Activated CD4-positive, alpha-beta T cell treated with anti-CD3 and anti-CD28 coated beads, Interleukin-2, Interleukin-6, amounts not matched to agents 100 ng/mL and 50 ng/mL, durations not matched to agents 16 hours and 8 hours (primary cell): ENCODE measurements at regions not wholly inside any gene's neighbourhood (a gene's known extent, or its start where the extent isn't known, plus 50 kb on each side); places are given as distances from the start of the nearest gene placed in this dataset.
"Not testable (repeated sequence)": the region's sequence is repeated elsewhere in the genome, so short reads cannot be mapped to it uniquely, and the experiment has no call there.

ENCODE experiments used
- DNase-seq: peaks from one replicate; pipeline ENCODE4 v3.0.0-alpha.2; 2020

DNA sequence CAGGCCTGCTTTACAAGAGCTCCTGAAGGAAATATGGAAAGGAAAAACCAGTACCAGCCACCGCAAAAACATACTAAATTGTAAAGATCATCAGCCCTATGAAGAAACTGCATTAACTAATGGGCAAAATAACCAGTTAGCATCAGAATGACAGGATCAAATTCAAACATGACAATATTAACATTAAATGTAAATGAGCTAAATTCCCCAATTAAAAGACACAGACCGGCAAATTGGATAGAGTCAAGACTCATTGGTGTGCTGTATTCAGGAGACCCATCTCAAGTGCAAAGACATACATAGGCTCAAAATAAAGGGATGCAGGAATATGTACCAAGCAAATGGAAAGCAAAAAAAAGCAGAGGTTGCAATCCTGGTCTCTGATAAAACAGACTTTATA lies 408.7 kb upstream of the RAB6C start:
- not testable (repeated sequence) for DNase-seq

DNA sequence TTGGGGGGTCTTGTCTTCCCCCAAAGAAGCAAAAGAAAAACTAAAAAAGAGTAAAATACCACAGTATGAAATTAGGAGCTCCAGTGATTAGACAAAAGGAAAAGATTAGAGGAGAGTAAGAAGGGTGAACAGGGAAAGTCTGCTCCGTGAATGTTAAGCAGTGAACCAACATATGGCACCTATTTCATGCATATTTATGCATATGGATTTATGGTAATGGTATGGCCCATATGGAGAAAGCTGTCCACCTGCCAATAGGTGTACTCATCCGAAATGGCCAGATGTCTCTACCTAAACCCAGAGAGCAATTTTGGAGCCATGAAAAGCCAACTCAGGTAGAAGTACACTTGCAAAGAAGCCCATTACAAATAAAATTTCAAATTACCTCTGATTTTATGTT lies 404.0 kb upstream of the RAB6C start:
- no peak for DNase-seq

DNA sequence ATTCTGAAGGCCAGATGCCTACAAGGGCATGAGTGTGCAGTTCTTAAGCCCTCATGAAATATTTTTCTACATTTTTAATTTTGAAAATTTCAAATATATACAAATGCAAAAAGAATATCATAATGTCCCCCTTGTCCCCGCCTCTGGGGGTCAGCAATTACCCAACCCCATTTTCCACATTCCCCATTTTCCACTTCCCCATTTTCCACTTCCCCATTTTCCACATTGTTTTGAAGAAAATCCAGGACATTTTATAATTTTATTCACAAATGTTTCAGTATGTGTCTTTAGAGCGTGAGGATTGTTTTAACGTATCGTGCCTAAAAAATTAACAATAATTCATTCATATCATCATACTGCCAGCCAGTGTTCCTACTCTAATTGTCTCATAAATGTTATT lies 403.6 kb upstream of the RAB6C start:
- DNase-seq: no peak

DNA sequence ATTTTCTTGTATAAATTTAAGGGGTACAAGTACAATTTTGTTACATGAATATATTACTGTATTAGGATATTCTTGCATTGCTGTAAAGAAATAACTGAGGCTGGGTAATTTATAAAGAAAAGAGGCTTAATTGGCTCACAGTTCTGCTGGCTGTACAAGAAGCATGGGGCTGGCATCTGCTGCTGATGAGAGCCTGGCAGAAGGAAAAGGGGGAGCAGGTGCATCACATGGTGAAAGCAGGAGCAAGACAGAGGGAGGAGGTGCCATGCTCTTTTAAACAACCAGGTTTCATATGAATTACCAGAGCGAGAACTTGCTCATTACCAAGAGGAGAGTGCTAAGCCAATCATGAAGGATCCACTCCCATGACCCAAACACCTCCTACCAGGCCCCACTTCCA lies 399.5 kb upstream of the RAB6C start:
- DNase-seq: no peak

DNA sequence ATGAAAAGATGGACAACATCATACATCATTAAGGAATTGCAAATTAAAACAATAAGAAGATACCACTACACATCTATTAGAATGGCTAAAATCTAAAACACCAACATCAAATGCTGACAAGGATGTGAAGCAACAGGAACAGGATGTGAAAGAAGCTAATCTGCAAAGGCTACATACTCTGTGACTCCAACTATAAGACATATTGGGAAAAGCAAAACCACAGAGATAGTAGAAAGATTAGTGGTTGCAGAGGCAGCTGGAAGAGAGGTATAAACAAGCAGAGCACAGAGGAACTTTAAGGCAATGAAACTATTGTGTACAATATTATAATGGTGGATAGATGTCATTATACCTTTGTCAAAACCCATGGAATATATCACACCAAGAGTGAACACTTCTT lies 393.7 kb upstream of the RAB6C start:
- no peak for DNase-seq

DNA sequence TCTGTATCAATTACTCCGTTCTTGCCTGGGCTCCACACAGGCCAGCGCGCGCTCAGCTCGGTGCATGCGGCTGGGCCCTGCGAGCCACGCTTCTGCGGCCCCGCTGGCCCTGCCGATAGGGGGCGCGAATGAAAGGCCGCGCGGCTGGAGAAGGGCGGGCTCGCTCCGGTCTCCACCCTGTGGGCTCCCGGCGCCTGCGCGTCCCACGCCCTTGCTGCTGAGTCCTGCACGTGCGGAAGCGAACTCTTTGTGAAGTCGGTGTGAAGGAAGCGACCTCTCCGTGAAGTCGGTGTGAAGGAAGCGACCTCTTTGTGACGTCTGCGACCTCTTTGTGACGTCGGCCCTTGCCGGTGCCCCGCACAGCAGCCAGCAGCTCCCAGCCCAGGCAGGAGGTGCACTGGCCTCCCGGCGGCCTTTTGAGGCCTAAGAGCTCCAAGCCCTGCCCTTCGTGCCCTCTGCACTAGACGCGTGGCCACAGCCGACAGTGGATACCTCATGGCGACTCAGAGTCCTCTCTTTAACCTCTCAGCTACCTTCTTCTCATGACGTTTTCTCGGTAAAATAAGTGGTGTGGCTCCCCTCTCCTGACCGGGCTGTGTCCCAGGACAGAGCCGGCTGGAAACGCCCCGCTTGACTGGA lies 391.9 kb upstream of the RAB6C start:
- DNase-seq: no peak

DNA sequence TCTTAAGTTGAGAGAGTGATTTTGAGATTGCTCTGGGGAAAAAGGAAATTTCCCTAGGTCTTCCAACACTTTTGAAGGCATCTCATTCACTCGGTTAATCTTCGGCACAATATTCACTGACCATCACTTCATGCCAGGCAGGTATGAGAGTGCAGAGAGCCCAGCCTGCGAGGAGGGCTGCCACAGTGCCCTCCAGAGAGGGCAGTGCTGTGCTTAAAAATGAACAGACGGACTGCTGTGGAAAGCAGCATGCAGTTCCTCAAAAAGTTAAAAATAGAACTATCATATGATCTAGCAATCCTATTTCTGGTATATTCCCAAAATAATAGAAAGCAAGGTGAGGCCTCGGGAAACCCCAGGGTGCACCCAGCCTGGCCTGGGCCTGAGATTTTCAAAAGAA lies 374.9 kb upstream of the RAB6C start:
- no peak for DNase-seq

DNA sequence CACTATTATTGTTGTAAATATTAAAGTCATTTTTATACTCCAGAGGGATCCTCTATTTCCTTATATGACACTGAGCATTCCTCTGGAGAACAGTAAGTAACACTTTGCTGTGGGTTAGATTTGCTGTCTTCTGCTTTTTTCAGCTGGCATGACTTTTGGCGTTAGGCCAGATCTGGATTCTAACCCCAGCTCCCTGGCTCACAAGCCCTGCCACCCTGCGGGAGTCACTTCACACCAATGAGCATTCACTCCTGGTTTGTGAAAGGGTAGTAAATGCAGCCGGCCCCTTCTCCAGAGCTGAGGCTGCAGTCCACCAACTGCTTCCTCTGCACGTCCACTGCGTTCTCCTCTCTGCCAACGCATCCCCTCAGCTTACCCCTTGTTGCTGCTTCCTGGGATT lies 373.8 kb upstream of the RAB6C start:
- no peak for DNase-seq

DNA sequence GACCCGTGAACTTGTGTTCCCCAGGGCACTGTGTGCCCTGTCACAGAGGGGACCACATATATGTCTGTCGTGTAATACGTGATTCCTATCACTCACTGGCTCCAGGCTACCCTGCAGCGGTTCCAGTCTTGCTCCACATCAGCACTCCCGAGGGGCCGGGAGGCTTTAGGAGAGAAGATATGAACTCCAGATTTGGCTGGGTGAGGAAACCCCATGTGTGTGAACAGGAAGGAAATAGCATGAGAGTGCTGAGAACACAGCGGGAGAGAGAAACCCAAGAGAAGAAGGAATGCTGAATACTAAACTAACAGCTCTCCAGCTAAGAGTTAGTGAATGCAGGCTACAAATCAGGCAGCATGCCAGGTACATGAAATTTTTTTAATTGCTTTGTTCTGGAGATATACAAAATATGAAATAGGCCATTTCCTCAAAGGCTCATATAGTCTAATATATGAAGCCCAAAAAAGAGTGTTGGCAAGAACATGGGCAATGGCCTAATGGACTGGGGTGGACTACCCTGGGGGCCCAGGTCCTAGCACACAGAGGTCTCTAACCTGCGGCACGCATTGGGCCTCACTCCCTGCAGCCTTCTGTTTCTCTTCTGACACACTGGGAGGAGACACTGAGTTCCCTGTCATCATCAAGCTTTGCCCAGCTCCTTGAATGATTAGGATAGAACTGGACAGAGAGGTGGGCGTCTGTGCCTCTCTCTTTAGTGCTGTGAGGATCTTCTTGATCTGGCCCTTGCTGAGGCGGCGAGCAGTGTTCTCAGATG lies 372.8 kb upstream of the RAB6C start:
- DNase-seq: no peak

DNA sequence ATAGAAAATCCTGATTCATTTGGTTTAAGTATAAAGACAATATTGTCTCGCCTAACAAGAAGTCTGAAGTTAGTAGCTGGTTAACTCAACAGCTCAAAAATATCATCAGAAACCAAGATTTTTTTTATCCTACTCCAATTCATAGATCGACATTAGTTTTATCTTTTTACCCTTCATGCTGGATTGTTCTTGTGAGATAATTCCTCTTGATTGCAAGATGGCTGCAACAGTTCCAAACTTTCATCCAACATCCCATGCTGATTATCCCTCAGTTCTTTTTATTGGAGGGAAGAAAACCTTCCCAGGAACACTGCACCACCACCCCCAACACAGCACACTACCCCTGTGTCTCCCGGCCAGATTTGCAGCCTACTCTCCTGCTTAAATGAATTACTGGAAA lies 370.2 kb upstream of the RAB6C start:
- DNase-seq: no peak

DNA sequence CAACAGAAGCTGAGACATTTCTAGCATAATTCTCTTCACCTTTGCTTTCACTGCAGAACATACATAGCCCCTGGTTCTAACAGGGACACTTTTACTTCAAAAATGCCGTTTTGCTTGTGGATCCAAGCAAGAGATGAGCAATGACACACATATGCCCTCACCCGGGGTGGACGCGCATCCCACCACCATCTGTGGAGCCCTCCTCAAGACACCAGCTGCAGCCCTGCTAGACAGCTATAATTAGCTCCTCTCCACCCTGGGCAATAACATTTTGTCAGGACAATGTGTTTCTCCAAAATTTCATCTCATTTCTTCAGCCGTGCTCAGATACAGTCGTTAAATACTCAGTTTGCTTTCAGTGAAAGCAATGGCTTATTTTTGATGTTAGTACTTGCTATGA lies 368.7 kb upstream of the RAB6C start:
- no peak for DNase-seq

DNA sequence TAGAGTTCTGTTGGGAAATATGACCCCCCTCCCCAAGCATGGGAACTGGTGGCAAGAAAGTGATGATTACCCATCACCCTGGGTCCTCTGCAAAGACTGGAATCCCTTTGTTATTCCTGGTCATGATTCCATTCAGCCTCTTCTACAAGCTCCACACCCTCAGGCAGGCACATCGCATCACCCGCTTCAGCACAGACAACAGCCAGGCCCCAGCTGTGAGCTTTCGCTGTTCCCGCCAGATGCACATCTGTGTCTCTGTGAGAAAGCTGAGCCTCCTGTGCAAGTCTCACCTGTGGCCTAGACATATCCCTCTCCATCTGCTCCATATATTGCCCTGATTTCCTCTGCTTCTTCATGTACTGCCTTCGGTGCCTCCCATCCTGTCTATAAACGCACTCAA lies 368.0 kb upstream of the RAB6C start:
- DNase-seq: no peak

DNA sequence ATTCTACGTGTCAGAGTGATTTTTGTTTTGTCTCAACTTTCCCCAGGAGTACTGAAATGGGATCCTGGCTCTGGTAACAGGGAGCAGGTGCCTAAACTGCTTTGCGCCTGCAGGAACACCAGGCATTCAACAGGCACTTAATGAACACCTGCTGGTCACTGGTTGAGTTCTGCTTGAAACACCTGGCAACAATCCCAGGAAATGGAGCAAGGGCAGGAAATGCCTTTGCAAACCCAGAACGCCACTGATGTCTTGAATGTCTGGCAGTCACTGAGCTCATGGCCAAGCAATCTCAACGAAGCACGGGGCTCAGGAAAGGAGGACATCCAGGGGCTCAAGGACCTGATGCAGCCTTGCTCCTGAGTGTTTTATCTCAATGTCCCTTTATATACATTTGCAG lies 360.0 kb upstream of the RAB6C start:
- DNase-seq: no peak

DNA sequence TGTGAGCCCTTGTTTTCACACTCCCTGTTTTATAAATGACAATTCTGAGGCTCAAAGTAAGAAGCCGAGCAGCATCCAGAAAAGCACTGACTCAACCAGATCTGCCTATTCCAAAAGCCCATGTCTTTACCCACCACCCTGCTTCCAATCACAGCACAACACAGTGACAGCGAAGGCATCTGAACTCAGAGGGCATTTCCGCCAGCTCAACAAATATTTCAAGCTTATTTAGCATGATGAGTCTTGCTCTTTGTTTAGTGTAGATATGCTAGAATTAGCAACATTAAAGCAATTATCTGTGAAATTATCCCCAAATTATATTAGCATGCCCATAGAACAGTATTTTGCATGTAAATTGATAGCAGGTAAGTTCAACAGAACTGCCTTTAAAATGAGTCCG lies 359.1 kb upstream of the RAB6C start:
- no peak for DNase-seq

DNA sequence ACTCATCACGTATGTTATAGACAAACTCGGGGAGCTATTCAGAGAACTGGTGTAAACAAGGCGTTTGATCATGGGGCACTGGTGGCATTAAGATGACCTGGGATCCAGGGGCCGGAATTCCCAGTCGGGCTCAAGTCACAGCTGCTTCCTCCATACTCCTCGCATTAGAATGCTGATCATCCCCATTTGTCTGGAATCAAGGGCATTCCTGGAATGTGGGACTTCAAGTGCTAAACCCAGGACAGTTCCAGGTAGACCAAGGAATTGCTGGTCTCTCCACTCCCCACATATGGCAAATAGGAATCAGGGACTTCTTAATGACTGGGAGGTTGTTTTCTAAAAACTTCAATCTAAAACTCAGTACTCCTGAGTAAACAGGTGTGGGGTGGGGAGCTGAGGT lies 355.7 kb upstream of the RAB6C start:
- no peak for DNase-seq

DNA sequence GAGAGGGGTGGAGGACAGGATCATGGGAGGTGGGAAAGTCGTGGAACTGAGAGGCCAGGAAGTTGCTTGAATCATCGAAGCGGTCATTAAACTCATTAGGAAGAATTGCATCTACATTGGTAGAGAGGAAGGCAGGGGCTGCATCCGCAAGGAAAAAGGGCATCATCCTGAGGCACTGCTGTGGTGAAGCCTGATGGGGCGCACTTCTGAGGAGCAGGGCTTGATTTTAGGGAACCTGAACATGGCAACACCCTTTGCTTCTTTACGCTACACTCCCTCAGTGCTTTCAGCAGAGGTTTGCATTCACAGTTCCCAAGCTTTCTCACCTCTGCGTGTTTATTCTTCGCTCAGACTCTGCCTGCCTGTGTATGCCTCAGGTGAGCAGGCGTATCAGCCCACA lies 352.0 kb upstream of the RAB6C start:
- DNase-seq: no peak

DNA sequence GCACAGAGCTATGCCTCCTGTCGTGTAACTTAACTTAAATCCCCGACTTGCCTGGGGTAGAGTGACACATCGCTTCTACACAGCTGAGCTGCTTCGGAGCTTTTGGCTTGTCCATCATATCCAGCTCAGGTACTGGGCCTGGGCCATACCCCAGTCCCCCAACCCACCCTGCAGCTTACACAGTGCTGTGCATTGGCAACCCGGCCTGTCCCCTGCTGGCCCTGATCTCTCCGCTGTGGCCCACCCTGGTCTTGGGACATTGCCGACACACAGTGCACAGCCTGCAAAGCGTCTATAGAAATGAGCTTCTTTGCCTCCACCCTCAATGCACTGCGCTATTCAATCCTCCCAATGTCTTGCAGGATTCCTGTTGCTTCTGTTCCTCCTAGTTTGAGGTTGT lies 342.8 kb upstream of the RAB6C start:
- no peak for DNase-seq

DNA sequence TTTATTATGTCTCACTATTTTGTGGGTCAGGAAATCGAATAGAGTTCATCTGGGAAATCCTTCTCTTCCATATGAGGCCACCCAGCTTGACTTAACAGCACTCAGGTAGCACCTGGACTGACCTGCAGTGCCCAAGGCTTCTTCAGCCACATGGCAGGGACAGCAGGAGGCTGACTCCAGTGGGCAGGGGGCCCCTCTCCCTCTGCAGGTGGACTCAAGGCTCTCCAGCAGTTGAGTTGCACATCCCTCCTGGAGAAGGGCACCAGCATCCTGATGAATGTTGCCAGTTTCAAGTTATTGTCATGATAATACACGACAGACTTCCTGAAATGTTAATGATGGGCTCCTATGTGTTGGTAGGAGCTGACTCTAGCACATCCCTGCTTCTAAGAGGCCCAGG lies 338.1 kb upstream of the RAB6C start:
- DNase-seq: no peak

DNA sequence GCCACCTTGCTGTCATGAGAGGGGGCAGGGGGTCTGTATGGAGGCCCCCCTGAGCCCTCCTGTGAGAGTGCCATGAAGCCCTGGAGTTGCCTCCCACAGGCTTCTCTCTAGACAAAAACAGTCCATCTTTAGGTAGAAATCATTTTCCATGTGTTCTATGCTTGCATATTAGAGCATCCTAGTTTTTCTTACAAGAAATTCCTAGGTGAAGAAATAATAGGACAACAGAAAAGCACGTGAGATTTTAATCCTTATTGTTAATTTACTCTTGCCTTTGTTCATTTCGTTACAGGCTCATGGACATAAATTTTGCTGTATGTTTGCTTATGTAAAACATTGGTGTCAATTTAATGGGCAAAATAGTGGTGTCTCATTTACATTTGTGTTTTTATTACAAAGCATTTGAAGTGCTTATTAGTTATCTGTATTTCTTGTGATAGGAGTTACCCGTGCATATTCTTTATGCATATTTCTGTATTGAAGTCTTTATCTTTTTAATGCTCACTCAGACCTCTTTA lies 336.9 kb upstream of the RAB6C start:
- no peak for DNase-seq

DNA sequence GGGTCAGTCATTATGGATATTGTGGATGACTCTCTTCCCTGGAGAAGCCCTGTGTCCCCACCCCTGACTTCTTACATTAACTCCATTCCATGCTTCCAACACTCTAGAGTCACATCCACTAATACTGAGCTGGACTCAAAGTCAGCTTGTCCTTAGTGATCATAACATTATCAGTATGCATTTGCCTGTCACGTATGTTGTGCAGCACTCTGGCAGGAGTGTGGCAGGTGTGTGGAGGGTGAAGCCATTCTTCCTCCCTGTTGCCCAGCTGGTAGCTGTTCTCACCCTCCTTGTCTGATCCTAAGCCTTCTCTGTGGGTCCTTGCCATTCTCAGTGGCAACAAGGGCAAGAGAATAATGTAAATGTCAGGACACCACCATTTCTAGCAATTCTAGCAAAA lies 334.1 kb upstream of the RAB6C start:
- DNase-seq: no peak

DNA sequence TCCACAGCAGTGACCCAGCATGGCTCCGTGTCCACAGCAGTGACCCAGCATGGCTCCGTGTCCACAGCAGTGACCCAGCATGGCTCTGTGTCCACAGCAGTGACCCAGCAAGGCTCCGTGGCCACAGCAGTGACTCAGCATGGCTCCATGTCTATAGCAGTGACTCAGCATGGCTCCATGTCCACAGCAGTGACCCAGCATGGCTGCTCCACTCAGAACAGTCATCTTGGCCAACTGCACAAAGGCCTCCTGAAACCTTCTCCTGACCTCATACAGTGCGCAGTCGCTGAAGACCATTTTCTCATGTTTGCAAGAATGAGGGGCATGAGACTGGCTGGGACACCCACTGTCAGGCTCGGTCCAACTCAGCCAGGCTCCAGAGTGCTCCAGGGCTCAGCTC lies 333.4 kb upstream of the RAB6C start:
- no peak for DNase-seq

DNA sequence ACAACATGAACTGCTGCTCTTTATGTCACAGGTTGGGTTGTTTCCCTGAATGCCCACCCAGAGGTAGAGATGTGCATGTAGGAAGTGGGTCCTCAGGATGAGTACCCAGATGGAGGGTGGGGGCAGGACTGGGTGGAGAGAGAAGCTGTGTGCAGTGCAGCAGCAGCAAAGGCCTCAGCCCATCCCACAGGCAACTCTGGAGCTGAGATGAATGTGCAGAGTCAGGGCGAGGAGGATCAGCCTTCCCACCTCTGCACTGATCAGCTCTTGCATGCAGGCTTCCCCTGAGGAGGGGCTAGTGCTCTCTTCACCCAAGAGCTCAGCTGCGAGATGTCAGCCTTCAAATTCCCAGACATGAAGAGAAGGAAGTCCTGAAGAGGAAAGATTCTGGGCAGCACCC lies 326.2 kb upstream of the RAB6C start:
- DNase-seq: no peak

DNA sequence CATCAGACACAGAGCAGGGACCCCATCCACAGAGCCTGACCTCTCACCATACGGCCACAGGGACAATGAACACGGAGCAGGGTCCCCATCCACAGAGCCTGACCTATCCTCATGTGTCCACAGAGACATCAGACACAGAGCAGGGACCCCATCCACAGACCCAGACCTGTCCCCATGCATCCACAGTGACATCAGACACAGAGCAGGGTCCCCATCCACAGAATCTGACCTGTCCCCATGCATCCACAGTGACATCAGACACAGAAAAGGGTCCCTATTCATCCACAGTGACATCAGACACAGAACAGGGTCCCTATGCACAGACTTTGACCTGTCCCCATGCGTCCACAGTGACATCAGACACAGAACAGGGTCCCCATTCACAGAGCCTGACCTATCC lies 325.1 kb upstream of the RAB6C start:
- DNase-seq: no peak

DNA sequence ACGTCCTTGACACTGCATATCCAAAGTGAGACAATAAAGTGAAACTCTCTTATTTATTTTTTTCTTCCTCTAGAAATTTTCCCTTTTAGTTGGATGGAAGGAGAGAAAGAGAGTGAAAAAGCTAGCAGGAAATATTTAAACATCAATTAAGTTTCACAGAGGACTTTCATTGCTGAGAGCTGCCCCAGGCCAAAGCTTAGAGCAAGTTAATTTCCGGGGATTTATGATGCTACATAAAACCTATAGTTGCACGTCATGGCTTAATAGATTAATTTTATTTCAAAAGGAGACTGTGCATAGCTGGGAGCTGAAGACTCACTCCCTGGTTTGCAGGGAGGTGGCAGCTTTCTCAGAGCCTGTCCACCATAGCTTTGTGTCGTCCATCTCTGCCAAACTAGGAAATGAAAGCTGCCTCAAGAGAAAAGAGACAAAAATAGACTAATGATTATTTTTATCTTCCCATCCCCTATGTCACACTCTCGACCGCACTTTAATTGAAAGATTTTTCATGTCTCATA lies 323.3 kb upstream of the RAB6C start:
- no peak for DNase-seq

DNA sequence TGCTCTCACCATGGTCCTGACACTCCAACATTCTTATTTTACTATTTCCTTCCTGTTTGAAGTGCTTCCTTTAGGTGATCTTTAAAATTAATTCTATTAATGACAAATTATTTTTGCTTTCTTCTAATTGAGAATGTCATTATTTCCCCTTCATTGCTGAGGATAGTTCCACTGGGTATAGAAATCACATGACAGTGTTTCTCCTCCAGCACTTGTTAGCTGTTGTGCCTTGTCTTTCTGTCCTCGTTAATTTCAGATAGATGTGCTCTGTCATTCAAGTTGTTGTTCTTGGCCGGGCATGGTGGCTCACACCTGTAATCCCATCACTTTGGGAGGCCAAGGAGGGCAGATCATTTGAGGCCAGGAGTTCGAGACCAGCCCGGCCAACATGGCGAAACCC lies 321.0 kb upstream of the RAB6C start:
- DNase-seq: no peak
